SK-N-SH (cell line): ENCODE measurements at regions not wholly inside any gene's neighbourhood (a gene's known extent, or its start where the extent isn't known, plus 50 kb on each side); places are given as distances from the start of the nearest gene placed in this dataset.

ENCODE experiments used
- CTCF ChIA-PET: fragments of 300-600, 350-600 bp; formaldehyde crosslinking; extraction: SDS; loops from one replicate; lab custom pipeline; 2021; lab: Yijun Ruan, JAX
- POLR2A ChIA-PET: fragments of 350-600 bp; sonication (Branson Sonifier 250); formaldehyde crosslinking; extraction: SDS; loops from one replicate; lab custom pipeline; 2020; ENCODE audit warnings: antibody characterized with exemption, inconsistent platforms; lab: Yijun Ruan, JAX
- DNase-seq: peaks from one replicate; pipeline ENCODE4 v3.0.0; 2012
- H2AFZ ChIP-seq: fragments of 200-600 bp; sonication (generic); 2 replicates; pipeline ENCODE4 v1.8.1; 2016; ENCODE audit warnings: antibody characterized with exemption, mild to moderate bottlenecking, low read depth
- H3F3A ChIP-seq: fragments of 200-600 bp; sonication (generic); replicated peaks from 2 replicates; pipeline ENCODE3; 2016; ENCODE audit warnings: antibody characterized with exemption, mild to moderate bottlenecking; ENCODE audit not compliant: insufficient read depth
- H3K27ac ChIP-seq, 2 experiments: fragments of 200-500 bp in 1 of 2; fragments of 200-600 bp in 1 of 2; sonication (Bioruptor generic) in 1 of 2; sonication (generic), shearing (Covaris generic) in 1 of 2; 2 replicates each; pipeline versions ENCODE4 v1.5.1 to v1.6.1; 2014 to 2016; ENCODE audit warnings: low read depth in 2 of 2, inconsistent platforms in 1 of 2, low read length in 1 of 2, mild to moderate bottlenecking in 1 of 2, mixed read lengths in 1 of 2
- H3K27me3 ChIP-seq: fragments of 200-600 bp; sonication (generic), shearing (Covaris generic); 2 replicates; pipeline ENCODE4 v1.6.1; 2016; ENCODE audit warnings: mixed run types; ENCODE audit not compliant: insufficient read depth
- H3K36me3 ChIP-seq, 2 experiments: fragments of 200-500 bp in 1 of 2; fragments of 200-600 bp in 1 of 2; sonication (Bioruptor generic) in 1 of 2; sonication (generic) in 1 of 2; replicated peaks in 1 of 2; 2 replicates each; pipeline versions ENCODE3 to v1.5.1; 2014 to 2016; ENCODE audit warnings: low read length in 1 of 2, mild to moderate bottlenecking in 1 of 2; ENCODE audit not compliant: insufficient read depth in 2 of 2, control insufficient read depth in 1 of 2
- H3K4me1 ChIP-seq, 2 experiments: fragments of 200-500 bp in 1 of 2; fragments of 200-600 bp in 1 of 2; sonication (Bioruptor generic) in 1 of 2; sonication (generic), shearing (Covaris generic) in 1 of 2; 2 replicates each; pipeline versions ENCODE4 v1.5.1 to v1.6.1; 2014 to 2016; ENCODE audit warnings: low read depth in 1 of 2, low read length in 1 of 2, mixed run types in 1 of 2; ENCODE audit not compliant: insufficient read depth in 2 of 2, control insufficient read depth in 1 of 2
- H3K4me2 ChIP-seq: fragments of 200-600 bp; sonication (generic), shearing (Covaris generic); 2 replicates; pipeline ENCODE4 v1.6.1; 2017; ENCODE audit warnings: mixed run types
- H3K4me3 ChIP-seq, 2 experiments: fragments of 200-500 bp in 1 of 2; fragments of 200-600 bp in 1 of 2; sonication (Bioruptor generic) in 1 of 2; sonication (generic), shearing (Covaris generic) in 1 of 2; 2 replicates each; pipeline versions ENCODE4 v1.5.1 to v1.8.1; 2014 to 2016; ENCODE audit warnings: low read depth in 2 of 2, inconsistent platforms in 1 of 2, low read length in 1 of 2, mild to moderate bottlenecking in 1 of 2, mixed read lengths in 1 of 2, moderate library complexity in 1 of 2
- H3K79me2 ChIP-seq: fragments of 200-600 bp; sonication (generic); 2 replicates; pipeline ENCODE4 v1.8.1; 2017; ENCODE audit warnings: mild to moderate bottlenecking; ENCODE audit not compliant: insufficient read depth
- H3K9ac ChIP-seq: fragments of 200-600 bp; sonication (generic); 2 replicates; pipeline ENCODE4 v1.6.1; 2017; ENCODE audit warnings: mixed run types
- H3K9me2 ChIP-seq: fragments of 200-600 bp; sonication (generic); 2 replicates; pipeline ENCODE4 v1.6.1; 2017; ENCODE audit warnings: mixed run types
- H3K9me3 ChIP-seq: fragments of 200-600 bp; sonication (generic); 2 replicates; pipeline ENCODE4 v1.6.1; 2017; ENCODE audit warnings: mixed run types, mild to moderate bottlenecking, moderate library complexity
- H4K20me1 ChIP-seq: fragments of 200-600 bp; sonication (generic); 2 replicates; pipeline ENCODE4 v1.6.1; 2017; ENCODE audit warnings: mild to moderate bottlenecking, mixed run types; ENCODE audit not compliant: insufficient read depth
- EP300 ChIP-seq, 2 experiments: IDR thresholded peaks; 2 replicates each; pipeline versions ENCODE4 v1.4.0 to v1.6.1; 2012; ENCODE audit warnings: borderline replicate concordance in 1 of 2, low read depth in 1 of 2, low read length in 1 of 2
- GABPA ChIP-seq: IDR thresholded peaks from 2 replicates; pipeline ENCODE4 v1.4.0; 2012; ENCODE audit warnings: low read depth, mild to moderate bottlenecking
- IRF3 ChIP-seq: fragments of 150-350 bp; IDR thresholded peaks from 2 replicates; pipeline ENCODE4 v1.6.1; 2016; ENCODE audit warnings: mild to moderate bottlenecking, low read depth, low read length
- JUND ChIP-seq: IDR thresholded peaks from 2 replicates; pipeline ENCODE4 v1.4.0; 2012
- NFIC ChIP-seq: IDR thresholded peaks from 2 replicates; pipeline ENCODE4 v1.4.0; 2012; ENCODE audit warnings: borderline replicate concordance
- PBX3 ChIP-seq: IDR thresholded peaks from 2 replicates; pipeline ENCODE4; 2012
- POLR2AphosphoS5 ChIP-seq: IDR thresholded peaks from 2 replicates; pipeline ENCODE4 v1.6.1; 2012; ENCODE audit warnings: low read depth, low read length
- REST ChIP-seq: IDR thresholded peaks from 2 replicates; pipeline ENCODE4 v1.6.1; 2012; ENCODE audit warnings: mild to moderate bottlenecking, low read depth, low read length, moderate library complexity
- RFX5 ChIP-seq: IDR thresholded peaks from 2 replicates; pipeline ENCODE4 v1.6.1; 2012; ENCODE audit warnings: mild to moderate bottlenecking, improper control_type of control experiment, low read length
- SMC3 ChIP-seq: IDR thresholded peaks from 2 replicates; pipeline ENCODE4 v1.6.1; 2012; ENCODE audit warnings: low read depth, low read length, improper control_type of control experiment
- TEAD4 ChIP-seq: IDR thresholded peaks from 2 replicates; pipeline ENCODE4 v1.4.0; 2012; ENCODE audit warnings: mild to moderate bottlenecking, borderline replicate concordance; ENCODE audit not compliant: insufficient read depth
- USF1 ChIP-seq: IDR thresholded peaks from 2 replicates; pipeline ENCODE4 v1.4.0; 2012; ENCODE audit warnings: low read depth, borderline replicate concordance
- USF2 ChIP-seq: fragments of 150-350 bp; IDR thresholded peaks from 2 replicates; pipeline ENCODE4 v1.6.1; 2017; ENCODE audit warnings: antibody characterized with exemption, low read length, low read depth, borderline replicate concordance
- ZBTB33 ChIP-seq: IDR thresholded peaks from 2 replicates; pipeline ENCODE4 v1.4.0; 2012; ENCODE audit warnings: low read depth, borderline replicate concordance
- WGBS: methylation state at CpG from one replicate; pipeline ENCODE4 v1.1.6; 2017; ENCODE audit warnings: low lambda C conversion rate; 5-methylcytosine and 5-hydroxymethylcytosine counted together
- TF ChIP-seq, protein P1 (sequence below): fragments of 200-600 bp; sonication (generic); IDR thresholded peaks from 2 replicates; pipeline ENCODE4 v1.6.1; 2017; ENCODE audit warnings: antibody characterized with exemption, mild to moderate bottlenecking, moderate library complexity

GRCh38 chr1:60678391-60678790 lies 404.0 kb upstream of the NFIA start (continued):
- TF ChIP-seq USF2: no peak

DNA sequence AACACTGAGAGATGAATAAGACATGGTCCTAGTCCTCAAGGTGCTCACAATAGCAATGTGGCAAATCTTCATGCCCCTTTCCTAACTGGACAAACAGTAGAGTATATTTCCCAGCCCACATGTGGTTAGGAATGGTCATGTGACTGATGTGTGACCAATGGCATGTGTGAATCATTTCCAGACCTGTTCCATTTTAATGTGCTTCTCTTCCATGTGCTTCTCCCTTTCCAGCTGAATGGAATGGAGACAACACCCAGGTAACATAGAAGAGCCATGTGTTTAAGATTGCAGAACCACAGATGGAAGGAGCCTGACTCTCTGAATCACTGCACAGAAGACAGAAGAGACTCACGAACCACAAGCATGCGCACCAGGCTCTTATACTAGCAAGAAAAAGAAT lies 409.9 kb upstream of the NFIA start:
- no peaks in the 10 kb centered on the region for H3K36me3 ChIP-seq
- CTCF ChIA-PET: interaction anchor here (1.1 kb wide), 1 partner anchor 9 kb away, joined by 3 read pairs; no protein-coding TSS in a partner anchor
- no peaks in the 10 kb centered on the region for H3K9me3 ChIP-seq
- H3K4me3 ChIP-seq: no peak overlapping the region
- no peak for TF ChIP-seq SMC3
- TF ChIP-seq PBX3: no peak
- TF ChIP-seq ZBTB33: no peak
- no peak for TF ChIP-seq REST
- no peak for TF ChIP-seq RFX5
- TF ChIP-seq, protein P1, sequence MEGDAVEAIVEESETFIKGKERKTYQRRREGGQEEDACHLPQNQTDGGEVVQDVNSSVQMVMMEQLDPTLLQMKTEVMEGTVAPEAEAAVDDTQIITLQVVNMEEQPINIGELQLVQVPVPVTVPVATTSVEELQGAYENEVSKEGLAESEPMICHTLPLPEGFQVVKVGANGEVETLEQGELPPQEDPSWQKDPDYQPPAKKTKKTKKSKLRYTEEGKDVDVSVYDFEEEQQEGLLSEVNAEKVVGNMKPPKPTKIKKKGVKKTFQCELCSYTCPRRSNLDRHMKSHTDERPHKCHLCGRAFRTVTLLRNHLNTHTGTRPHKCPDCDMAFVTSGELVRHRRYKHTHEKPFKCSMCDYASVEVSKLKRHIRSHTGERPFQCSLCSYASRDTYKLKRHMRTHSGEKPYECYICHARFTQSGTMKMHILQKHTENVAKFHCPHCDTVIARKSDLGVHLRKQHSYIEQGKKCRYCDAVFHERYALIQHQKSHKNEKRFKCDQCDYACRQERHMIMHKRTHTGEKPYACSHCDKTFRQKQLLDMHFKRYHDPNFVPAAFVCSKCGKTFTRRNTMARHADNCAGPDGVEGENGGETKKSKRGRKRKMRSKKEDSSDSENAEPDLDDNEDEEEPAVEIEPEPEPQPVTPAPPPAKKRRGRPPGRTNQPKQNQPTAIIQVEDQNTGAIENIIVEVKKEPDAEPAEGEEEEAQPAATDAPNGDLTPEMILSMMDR: no peak
- no peak for TF ChIP-seq JUND
- no peak for TF ChIP-seq USF1
- no peak for TF ChIP-seq GABPA
- TF ChIP-seq POLR2AphosphoS5: no peak
- no peak for TF ChIP-seq TEAD4
- no peak for TF ChIP-seq NFIC
- TF ChIP-seq IRF3: no peak
- no peak for TF ChIP-seq EP300 (IDR thresholded peaks at IDR 0.05; ENCODE audit: borderline replicate concordance in 1 of 2, low read depth in 1 of 2, low read length in 1 of 2)
- TF ChIP-seq, all 33 proteins: peak for 0
- H3K27me3 ChIP-seq: no peaks in the 10 kb centered on the region
- no peaks in the 10 kb centered on the region for H4K20me1 ChIP-seq
- no peak overlapping the region for H3K9ac ChIP-seq
- H3K27ac ChIP-seq: no peak overlapping the region
- H3K79me2 ChIP-seq: no peaks in the 10 kb centered on the region
- H3K9me2 ChIP-seq: no peaks in the 10 kb centered on the region
- POLR2A ChIA-PET: no interaction called here
- no peak overlapping the region for H3K4me2 ChIP-seq
- DNase-seq: no peak
- no peak overlapping the region for H2AFZ ChIP-seq
- H3F3A ChIP-seq: no peaks in the 10 kb centered on the region
- 68% methylated on average over 2 of the region's 2 CpGs for WGBS
- H3K4me1 ChIP-seq: peaks cover 0 to 4% of the 10 kb centered on the region in 2 experiments; a peak in 1 of 4 replicates
